Limb (tissue), 2 donors: ENCODE measurements at regions not wholly inside any gene's neighbourhood (a gene's known extent, or its start where the extent isn't known, plus 50 kb on each side); places are given as distances from the start of the nearest gene placed in this dataset.

Experiments
- DNase-seq, 2 donors: peaks; one replicate each; pipeline ENCODE4 v3.0.0-alpha.2; 2016; ENCODE audit errors: extremely low spot score in 2 of 2

DNA sequence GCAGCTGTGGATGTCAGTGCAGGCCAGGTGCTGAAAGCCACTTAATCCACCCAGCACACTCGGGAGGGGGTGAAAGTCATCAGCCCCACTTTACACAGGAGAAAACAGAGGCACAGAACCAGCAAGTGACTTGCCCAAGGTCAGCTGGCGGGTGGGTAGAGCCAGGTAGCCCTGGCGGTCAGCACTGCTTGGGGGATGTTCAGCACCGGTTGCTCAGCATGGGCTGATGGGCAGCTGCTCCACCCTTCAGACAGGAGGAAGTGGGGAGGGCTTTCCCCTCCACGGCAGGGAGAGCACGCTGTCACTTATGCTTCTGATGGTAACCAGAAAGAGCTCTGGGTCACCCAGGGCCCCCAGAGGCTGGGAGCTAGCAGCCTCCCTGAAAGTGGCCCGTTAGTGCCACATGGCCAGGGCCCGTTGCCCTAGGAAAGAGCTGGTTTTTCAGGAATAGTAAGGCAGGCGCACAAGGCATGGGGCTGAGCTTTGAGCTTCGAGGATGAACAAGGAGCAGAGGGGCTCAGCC is 417.9 kb downstream of the CTTN start:
- no peak for DNase-seq

DNA sequence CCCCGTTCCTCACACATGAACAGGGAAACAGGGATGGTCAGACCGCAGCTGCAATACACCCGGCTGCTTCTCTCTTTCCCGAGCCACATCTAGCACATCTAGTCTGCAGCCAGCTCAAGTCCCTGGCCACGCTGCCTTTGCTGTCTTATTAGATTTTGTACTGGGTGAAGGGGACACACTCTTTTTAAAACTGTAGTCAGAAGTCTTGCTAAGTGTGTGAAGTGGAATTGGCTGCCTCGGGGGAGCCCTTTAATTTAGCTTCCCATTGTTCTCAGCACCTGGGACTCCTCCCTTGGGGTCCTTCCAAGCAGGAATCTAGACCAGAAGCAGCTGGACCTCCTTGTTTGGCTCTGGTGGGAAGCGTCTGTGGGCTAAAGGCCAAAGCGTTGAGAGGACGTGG is 420.0 kb downstream of the CTTN start:
- no peak for DNase-seq

DNA sequence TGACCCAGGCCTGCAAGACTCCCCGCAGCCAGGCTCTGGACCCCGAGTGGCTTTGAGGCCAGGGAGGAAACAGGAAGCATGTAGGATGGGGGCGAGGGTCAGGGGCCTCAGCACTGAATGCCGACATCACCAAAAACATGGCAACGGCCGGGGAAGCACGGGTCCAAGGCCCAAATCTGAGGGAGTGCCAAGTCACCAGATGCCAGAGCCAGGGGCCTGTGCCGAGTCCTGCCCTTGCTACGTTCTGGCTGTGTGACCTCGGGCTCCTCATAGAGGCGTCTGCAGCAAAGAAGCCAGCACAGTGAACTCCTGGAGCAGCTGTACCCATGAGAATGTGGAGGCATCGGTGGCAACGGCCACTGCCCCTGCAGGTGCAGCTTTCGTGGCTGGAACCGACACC is 420.7 kb downstream of the CTTN start:
- DNase-seq, result no peak

DNA sequence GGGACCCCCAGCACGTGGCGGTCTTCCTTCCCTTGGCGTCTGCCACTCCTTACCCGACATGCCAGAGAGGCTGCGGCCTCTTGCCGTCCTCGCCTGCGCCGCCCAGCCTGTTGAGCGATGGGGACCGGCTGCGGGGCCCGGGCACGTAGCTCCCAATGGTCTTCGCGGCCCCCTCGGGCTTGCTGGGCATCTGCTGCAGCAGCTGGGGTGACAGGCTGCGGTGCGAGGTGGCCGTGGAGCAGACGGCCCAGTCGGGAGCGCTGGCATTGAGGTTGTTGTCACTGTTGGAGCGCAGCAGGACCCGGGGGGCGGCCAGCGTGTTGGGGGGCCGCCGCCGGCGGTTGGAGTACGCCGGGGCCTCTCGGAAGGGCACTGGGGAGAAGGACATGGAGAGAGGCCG is 422.0 kb downstream of the CTTN start:
- DNase-seq, result no peak

DNA sequence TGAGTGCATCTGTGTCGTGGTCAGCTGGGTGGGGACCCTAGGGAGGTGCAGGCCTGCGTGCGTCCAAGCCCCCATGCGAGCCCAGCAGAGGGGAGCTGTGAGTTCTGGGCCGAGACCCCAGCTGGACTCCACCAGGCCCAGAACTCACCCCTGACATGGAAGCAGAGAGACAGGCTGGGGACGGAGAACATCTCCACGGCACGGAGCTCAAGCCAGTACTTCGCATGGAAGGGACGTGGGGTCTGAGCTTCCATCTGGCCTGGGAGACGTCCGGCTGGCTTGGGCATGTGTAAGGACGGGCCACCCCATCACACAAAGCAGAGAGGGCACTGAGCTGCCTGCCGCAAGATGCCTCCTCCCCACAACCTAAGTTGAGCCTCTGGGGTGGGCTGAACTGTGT is 422.4 kb downstream of the CTTN start:
- no peak for DNase-seq

DNA sequence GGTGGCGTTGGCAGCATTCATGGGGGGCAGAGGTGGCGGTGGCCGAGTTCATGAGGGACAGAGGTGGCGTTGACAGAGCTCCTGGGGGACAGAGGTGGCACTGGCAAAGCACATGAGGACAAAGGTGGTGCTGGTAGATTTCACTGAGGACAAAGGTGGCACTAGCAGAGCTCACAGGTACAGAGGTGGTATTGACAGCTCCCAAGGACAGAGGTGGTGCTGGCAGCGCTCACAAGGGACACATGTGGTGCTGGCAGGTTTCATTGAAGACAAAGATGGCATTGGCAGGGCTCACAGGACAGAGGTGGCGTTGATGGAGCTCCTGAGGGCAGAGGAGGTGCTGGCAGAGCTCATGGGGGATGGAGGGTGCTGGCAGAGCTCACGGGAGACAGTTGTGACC is 425.4 kb downstream of the CTTN start:
- no peak for DNase-seq

DNA sequence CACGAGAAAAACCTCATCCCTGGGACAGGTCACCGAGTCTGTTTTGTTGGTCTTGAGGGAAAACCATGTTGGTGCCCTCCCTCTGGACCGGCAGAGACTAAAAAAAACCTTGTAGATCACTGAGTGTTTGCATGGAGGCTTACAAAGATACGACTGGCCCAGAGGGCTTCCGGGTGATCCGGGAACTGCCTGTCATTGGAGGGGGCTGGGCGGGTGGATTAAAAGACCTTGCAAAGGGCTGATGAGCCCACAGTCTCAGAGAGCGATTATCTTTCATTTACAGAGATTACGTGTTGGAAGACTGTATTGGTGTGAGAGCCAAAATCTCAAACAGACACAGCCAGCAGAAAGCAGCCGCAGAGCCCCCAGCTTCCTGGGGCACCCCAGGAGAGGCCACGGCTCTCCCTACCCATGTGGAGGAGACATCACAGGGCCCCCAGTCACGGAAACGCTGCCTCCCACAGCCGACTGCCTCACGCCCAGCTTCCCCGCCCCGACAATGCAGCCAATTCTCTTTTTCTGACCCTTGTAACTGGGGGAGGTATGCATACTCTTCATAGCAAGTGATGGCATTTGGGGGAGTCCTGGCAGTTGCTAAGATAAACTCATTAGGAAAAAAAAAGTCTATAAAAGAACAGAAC is 426.4 kb downstream of the CTTN start:
- DNase-seq, result no peak

DNA sequence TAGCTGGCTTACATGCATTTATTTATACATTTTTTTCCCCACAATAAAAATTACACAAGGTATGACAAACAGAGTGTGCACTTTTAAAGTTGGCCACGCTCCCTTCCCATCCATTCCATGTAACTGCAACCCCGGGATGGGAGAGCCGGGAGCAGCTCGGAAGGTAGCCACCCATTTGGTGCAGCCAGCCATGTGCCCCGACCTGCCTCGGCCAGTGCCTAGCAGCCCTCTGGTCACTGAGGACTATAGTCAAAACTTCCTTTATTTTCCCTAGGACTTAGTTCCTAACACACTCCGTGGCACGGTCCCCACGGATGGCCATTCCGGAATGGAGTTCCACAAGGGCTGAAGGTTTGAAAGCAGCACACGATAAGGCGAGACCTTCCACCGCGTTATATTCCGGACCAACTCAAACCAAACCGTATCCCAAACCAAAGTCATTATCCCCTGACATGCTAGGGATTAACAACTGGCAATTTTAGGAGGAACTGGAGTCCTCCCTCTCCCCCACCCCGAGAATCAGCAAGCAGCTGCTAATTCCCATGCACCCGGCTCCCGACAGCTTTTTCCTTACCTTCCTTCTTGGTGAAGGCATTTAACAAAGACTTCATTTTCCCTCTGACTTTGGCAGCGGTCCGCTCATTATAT is 426.4 kb downstream of the SHANK2 start:
- DNase-seq, result peak in 1 of 2 donors; percentile 24

DNA sequence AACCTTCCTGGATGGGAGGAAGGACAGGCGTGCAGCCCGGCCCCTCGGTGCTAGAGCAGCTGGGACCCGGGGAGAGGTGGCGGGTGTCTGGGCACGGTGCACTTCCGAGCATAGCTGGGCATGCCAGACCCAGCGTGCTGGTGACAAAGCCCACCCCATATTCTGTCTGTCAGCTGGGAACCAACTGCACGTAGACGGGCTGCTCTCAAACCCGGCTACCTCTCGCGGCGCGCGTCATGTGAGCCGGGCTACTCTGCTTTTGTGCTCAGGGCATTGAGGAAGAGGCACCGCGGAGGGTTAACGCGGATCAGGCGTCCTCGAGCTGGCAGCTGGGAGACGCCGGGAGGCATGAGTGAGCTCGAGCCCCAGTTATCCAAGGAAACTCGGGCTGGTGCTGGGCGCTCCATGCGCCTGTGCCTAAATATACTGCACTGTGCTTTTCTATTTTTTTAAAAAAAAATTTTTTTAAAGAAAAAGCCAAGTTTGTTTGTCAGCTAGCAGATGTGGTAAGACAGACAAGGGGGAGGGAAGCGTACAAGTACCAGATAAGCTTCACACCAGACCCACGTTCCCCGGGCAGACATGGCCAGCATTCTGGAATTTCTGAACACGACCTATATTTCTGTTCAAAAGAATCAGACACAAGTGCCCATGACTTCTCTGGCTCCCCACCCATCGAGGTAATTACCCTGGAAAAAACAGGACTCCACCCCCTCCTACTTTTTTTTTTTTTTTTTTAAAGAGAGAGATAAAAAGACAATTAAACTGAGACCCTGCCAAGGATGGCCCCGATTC is 425.6 kb downstream of the SHANK2 start:
- DNase-seq, result peak in 1 of 2 donors; percentile 78

DNA sequence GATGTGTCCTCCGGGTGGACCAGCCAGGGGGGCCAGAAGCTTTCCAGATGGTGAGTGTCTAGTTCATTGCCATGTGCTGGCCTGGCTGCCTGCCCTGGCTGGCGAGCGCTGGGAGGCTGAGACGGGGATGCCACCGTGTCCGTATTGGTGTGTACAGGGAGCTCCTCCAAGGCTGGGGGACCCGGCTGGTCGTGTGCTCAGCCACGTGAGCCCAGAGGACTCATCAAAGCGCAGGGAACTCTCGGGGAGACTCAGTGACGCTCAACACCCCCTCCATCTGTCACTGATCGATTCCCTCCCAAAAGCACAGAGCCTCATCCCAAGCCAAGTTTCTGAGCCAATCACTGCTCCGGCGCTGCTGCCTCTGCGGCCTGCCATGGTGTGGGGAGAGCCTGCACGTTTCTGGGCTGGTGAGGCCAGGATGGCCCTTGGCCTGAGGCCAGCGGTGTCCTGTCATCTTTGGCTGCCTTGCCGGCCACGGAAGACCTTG is 423.7 kb downstream of the SHANK2 start:
- peak; percentile 13 to 52 for DNase-seq

DNA sequence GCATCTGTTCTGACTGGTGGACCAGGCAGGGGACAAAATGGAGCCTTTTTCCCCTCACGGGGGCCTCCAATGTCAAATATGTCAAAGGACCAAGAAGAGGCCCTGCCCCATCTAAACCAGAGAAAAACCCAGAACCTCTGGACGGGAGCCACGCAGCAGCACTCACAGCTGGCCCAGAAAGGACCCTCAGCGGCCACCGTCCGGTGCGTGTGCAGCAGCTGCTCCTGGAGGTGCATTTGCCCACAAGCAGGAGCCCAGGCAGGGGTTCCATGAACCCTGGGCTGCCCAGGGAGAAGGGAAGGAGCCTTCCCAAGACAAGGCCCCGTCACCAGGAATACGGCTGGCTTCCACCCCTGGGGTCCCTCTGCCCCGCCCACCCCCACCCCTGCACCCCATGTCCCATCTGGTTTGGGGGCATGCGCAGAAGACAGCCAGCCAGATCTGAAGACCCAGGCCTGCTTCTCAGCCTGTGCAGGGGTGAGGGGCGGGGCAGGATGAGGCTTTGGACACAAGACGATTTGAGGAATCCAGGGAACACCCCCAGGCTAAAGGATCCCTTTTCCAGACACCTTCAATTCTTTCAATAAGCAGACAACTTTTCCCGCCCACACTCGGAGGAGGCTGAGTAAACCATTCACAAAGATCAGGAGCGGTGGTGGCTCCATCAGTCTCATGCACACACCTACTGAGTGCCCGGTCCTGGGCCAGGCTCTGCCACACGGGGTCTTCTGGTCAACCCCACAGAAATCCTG is 423.1 kb downstream of the SHANK2 start:
- no peak for DNase-seq

DNA sequence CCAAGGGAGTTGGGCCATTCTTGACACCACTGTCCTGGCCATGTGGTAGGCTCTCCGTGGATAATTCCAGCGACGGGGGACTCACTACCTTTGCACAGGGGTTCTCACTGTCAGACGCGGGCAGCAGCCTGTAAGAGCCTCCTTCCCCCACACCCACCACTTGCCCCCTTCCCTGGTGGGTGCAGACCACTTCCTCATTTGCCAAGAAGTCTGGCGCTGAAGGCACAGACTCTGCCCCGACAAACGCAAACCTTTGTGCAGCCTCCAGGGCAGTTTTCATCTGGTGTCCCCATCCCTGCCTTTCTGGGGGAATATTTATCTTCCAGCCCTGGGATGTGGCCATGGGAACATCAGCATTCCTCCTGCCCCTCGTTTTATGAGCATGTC is 422.5 kb downstream of the SHANK2 start:
- no peak for DNase-seq

DNA sequence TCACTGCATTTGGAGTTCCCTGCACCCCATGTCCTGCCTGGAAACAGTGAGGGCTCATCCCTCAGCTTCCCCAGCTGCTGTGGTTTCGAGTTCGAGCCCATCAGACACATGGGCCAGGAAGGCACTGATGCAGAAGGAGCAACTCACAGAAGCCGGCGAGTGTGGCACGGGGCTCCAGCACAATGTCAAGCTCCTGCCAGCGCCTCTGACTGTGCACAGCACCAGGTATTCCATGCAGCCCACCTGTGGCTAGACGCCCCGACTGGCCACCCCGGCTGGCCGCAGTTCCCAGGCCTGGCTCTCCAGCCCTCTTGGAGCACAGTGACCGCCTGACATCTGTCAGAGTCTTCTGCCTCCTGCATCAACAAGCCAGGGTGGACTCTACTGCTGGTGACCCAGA is 419.4 kb downstream of the SHANK2 start:
- DNase-seq, result no peak

DNA sequence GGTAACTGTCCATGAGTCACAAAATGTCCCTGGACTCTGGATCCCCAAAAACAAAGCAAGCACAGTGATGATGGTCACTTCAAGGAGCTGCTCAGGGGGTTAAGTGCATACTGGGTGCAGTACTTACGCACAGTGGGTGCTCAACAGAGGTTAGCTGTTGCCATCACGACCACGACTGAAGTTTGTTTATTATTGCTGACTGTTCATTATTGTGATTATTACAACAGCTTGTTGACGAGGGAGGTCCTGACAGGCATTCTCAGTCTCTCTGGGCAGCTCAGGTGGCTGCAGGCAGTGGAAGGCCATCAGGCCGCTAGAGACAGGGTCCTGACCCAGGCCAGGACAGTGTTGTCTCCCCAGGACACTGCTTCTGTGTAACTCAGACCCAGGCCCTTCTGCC is 418.8 kb downstream of the SHANK2 start:
- no peak for DNase-seq

DNA sequence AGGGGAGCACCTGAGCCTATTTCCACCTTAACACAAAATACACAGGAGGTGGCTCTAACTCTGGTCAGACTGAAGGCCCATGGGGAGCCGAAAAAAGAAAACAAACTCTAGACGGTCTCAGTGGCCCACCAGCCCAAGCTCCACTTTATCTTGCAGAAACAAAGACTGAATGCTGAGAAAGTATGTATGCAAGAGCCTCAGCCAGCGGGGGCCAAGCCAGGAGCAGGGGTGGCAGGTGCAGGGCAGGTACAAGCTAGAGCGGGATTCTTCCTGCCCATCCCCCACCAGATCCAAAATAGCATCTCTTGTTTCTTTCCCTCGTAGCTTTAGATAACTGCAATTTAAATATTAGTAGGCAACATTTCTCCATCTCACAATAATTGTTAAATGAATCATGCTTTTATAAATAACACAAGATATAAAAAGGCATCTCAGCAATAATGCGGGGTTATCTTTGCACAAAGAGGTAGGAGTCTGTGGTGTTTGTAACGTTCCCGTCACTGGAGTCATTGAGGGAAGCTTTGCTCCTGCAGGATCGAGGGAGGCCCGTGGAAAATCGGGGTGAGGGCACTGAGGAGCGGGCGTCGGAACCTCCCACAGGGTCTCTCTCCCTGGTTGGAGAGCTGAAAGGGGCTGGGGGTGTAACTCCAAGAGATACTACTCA is 418.0 kb downstream of the SHANK2 start:
- no peak for DNase-seq

DNA sequence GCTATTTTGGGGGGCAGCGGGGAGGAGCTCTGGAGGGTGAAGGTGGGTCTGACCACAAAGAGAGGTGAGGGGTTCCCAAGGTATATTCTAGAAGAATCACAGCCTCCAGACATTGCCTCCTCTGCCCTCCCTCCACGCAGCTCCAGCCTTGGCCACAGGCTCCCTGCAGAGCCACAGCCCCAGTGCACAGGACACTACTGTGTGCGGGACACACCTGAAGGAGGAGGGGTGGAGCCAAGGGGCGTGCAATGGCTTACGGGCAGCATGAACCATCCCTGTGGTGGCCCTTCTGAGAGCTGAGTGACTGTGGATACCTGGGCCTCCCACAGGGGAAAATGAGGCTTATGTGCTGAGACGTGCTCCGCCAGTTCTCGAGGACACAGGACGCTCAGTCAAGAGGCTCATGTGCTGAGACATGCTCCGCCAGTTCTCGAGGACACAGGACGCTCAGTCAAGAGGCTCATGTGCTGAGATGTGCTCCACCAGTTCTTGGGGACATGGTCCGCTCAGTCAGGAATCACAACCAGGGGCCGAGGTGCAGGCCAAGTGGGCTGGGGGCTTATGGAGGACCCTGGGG is 417.3 kb downstream of the SHANK2 start:
- DNase-seq, result no peak

DNA sequence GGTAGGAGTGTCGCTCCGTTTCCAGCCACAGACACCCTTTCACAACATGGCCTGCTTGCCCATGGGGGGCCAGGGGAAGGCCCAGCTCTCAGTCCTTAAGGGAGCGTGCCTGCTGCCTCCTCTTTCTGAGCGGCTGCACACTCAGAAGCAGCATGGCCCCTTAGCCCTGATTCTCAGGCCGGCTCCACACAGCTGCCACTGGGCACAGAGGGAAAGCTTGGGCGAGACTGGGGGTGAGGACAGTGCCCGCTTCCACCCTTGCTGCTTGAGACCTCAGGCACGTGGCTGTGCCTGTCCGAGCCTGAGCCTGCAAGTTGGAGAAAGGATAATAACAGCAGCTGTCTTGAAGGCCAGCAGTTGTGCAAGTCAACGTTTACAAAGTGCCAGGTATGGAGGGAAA is 416.3 kb downstream of the SHANK2 start:
- DNase-seq, result no peak

DNA sequence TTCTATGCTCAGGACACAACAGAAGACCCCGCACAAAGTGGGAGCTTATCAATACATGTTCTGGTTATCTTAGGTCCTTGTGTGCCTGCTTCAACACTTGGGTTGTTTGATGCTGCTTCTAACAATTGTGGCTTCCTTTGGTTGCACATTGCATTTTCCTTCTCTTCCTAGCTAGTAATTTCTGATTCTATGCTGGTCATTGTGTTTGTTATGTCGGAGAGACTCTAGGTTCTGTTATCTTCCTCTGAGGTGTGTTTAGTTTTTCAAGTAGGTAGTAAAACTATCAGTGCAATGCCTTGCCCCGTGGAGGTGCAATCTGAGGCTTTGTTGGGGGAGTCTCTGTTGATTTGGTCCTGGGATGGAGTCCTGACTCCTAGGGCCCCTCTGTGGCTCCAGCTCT is 414.2 kb downstream of the SHANK2 start:
- DNase-seq, result no peak

DNA sequence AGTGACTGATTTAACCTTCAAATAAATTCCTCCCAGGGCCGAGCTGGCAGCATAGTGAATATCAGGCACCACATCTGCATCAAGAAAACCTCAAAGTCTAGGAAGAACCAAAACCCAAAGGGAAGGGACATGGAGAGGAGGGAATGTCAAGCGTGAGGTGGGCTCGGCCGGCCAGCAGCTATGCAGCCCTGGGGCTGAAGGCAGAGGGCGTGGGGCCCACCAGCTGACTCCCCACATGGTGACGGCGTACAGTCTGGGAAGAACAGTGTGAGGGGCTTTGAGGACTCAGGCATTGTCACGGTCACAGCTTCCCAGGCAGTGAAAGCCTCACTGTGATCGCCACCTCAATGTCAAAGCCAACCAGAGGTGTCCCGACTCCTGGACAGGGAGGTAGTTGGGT is 412.5 kb downstream of the SHANK2 start:
- DNase-seq, result no peak

DNA sequence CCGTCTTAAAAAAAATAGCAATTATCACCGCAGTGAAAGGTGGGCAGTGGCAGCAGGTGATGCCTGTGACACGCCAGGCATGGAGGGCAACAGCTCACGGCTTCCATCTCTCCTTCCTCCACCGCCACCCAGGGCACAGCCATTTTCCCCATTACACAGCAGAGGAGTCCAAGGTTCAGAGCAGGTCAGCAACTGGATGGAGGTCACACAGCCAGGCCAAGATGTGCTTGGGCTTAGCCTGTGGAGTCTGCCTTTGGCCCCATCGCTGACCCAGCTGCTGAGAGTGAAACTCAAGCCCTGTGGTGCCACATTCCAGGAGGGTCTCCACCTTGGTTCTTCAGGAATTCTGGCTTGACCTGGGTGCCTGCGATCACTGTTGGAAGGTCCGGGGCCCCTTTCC is 411.1 kb downstream of the SHANK2 start:
- no peak for DNase-seq

DNA sequence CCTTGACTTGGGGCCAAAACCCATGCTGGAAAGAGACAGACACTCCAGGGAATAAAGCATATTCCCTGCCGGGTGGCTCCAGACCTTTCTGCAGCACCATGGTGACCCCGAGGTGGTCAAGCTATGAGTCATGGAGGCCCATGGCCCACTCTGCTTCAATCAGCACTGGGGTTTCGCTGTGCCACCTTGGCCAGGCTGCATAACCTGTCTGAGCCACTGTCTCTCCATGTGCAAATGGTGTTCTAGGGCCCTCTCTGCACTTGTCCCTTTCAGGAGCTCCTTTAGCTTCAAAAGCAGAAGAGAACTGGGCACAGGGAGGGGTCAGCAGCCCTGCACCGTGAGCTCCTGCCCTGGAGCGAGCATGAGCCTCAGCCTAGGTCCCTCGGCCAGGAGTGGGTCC is 410.1 kb downstream of the SHANK2 start:
- no peak for DNase-seq
